GM12892 (cell line): ENCODE measurements at regions not wholly inside any gene's neighbourhood (a gene's known extent, or its start where the extent isn't known, plus 50 kb on each side); places are given as distances from the start of the nearest gene placed in this dataset.

Experiments
- POLR2A ChIP-seq: IDR thresholded peaks from 2 replicates; pipeline ENCODE4 v1.6.1; 2011; ENCODE audit warnings: low read depth, low read length, control low read depth
- POLR2AphosphoS5 ChIP-seq: IDR thresholded peaks from 2 replicates; pipeline ENCODE4 v1.6.1; 2011; ENCODE audit warnings: low read depth, low read length, control low read depth

DNA sequence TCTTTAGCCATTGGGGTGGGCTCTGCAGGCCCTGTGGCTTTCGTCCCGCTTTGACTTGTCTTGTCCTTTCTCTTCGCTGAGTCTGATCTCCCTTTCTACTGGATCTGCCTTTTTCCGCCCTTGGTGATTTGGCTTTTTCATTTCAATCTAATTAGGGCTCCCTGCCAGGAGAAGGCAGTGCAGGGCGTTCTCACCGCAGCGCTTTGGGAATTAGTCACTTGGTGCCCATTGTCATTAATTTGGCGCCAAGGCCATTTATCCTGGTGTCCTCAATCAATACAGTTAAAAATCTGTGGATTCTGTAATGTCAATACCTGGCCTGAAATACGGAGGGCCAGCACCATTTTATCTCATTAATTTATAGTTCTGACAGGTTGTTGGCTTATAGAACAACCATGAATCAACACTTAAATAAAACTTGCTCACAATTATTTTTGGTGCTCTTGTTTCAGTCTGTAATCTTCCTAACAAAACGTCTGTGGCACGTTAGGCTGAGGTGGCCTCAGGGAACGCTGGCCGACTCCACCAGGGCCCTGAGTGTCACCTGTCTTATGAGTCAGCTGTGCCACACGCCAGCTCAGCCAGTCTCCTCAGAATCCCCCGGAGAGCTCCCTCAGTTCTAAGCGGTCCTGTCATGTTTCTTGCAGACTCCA, 115.7 kb downstream of the BEGAIN start:
- TF ChIP-seq POLR2A (no peak), POLR2AphosphoS5 (no peak)
